Liver (tissue), 3 donors: ENCODE measurements at regions not wholly inside any gene's neighbourhood (a gene's known extent, or its start where the extent isn't known, plus 50 kb on each side); places are given as distances from the start of the nearest gene placed in this dataset.

ENCODE experiments used
- CTCF ChIP-seq: fragments of 150-350 bp; IDR thresholded peaks from 2 replicates; pipeline ENCODE4 v1.5.1; 2017; ENCODE audit warnings: improper control_type of control experiment, low read depth, low read length; ENCODE audit not compliant: missing input control
- FOXA1 ChIP-seq: IDR thresholded peaks from 2 replicates; pipeline ENCODE4 v1.6.1; 2016; ENCODE audit warnings: antibody characterized with exemption
- MAX ChIP-seq: IDR thresholded peaks from 2 replicates; pipeline ENCODE4 v1.6.1; 2016; ENCODE audit warnings: antibody characterized with exemption
- RAD21 ChIP-seq, 2 donors: IDR thresholded peaks; 2 replicates each; pipeline ENCODE4 v1.6.1; 2016; ENCODE audit warnings: antibody characterized with exemption in 2 of 2, mild to moderate bottlenecking in 2 of 2
- TAF1 ChIP-seq: conservative IDR thresholded peaks from 2 replicates; pipeline ENCODE4 v1.6.1; 2016; ENCODE audit warnings: antibody characterized with exemption, mild to moderate bottlenecking
- TF ChIP-seq, protein P1 (sequence below): IDR thresholded peaks from 2 replicates; pipeline ENCODE4 v1.6.1; 2016; ENCODE audit warnings: antibody characterized with exemption
- donor health status: healthy.
- donor health status: healthy.

DNA sequence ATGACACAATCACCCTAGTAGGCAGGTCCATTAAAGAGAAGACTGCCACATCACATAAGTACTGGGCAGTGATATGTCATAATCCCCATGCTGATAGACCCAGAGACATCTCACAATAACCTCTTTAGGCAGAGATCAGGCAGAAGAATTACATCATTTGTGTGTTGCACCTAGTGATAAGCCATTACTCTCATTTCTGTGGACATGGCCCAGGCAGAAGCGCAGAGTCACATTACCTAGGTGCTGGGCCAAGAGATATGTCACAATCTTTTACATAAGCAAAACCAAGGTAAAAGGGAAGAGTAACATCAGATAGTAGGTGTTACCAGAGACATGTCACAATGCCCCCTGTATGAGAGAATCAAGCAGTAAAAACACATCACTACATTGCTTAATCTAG lies 71.9 kb downstream of the ZNF726 start:
- TF ChIP-seq CTCF (no peak), RAD21 (IDR thresholded peaks at IDR 0.05) (peak; percentile 42 to 64), FOXA1 (peak; percentile 59), MAX (peak; percentile 57), TAF1 (no peak)
- TF ChIP-seq, protein P1, sequence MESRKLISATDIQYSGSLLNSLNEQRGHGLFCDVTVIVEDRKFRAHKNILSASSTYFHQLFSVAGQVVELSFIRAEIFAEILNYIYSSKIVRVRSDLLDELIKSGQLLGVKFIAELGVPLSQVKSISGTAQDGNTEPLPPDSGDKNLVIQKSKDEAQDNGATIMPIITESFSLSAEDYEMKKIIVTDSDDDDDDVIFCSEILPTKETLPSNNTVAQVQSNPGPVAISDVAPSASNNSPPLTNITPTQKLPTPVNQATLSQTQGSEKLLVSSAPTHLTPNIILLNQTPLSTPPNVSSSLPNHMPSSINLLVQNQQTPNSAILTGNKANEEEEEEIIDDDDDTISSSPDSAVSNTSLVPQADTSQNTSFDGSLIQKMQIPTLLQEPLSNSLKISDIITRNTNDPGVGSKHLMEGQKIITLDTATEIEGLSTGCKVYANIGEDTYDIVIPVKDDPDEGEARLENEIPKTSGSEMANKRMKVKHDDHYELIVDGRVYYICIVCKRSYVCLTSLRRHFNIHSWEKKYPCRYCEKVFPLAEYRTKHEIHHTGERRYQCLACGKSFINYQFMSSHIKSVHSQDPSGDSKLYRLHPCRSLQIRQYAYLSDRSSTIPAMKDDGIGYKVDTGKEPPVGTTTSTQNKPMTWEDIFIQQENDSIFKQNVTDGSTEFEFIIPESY: peak; percentile 77
